COLO829 (cell line): ENCODE measurements at regions not wholly inside any gene's neighbourhood (a gene's known extent, or its start where the extent isn't known, plus 50 kb on each side); places are given as distances from the start of the nearest gene placed in this dataset.

Experiments
- DNase-seq: peaks from one replicate; pipeline ENCODE4 v3.0.0; 2012; ENCODE audit warnings: low spot score

DNA sequence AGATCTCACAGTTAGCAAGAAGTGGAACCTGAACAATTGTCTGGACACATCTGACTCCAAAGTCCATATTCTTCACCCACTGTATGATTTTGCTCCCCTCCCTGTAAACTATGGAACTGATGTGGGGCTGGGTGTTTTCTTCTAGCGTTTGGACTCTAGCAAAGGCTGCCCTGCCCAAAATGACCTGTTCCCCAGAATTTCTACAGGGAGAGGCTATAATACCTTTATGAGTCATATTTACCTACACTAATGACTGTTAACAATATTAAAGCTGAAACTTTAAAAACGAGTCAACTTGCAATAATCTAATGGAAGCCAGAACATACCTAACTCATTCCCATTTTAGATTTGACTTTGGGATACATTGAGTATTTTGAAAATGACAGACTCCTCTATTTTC lies 531.2 kb upstream of the CFAP20DC start:
- DNase-seq, result no peak

DNA sequence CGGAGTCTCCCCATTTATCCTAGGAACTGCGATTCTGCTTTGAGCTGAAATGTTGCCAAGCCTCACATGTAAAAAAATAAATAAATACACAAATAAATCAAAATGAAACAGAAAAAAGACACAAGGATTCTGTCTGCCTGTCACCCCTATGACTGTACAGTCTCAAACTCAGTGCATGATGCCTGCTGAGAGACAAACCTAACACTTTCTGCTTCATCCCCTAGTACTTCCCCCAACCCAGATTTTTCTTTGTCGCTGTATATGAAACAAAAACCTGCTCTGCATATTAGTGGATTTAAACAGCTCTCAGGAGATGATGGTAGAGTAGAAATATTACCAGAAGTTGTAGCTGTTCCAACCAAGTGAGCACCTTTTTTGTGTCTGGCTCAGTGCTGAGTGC lies 530.7 kb upstream of the CFAP20DC start:
- no peak for DNase-seq

DNA sequence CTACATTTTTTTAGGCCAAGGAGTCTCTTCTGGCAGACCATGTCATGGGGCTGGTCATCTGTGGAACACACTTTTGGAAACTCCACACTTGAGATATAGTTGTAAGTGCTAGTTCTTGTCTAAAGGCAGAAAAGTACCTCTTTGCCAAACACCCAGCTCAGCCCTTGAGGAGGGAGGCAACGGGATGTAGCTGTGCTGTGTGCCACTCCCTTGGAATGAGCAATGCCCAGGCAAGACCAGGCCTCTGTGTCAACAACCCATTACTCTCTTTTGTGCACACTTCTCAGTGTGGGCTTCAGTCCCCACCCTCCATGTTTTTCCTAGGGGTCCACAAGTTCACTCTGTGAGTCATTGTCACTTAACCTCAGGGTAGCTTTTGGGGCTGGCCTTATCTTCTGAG lies 528.3 kb upstream of the CFAP20DC start:
- DNase-seq, result no peak

DNA sequence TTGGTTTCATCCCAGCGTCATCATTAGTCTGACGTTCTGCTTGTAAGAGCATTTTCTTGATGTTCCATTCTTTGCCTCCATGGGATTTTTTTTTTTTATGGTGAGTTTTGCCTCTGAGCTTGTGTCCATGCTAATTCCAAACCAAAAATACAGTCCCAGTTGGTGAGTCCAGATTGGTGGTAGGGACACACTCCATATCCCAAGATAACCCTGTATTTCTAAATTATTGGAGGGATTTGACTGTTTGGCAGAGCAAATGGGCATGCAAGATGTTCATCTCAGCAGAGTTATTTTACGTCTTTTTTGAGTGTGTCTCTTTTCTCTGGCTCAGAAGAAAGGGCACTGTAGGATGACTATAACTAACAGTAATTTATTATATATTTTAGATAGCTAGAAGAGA lies 526.8 kb upstream of the CFAP20DC start:
- DNase-seq, result no peak

DNA sequence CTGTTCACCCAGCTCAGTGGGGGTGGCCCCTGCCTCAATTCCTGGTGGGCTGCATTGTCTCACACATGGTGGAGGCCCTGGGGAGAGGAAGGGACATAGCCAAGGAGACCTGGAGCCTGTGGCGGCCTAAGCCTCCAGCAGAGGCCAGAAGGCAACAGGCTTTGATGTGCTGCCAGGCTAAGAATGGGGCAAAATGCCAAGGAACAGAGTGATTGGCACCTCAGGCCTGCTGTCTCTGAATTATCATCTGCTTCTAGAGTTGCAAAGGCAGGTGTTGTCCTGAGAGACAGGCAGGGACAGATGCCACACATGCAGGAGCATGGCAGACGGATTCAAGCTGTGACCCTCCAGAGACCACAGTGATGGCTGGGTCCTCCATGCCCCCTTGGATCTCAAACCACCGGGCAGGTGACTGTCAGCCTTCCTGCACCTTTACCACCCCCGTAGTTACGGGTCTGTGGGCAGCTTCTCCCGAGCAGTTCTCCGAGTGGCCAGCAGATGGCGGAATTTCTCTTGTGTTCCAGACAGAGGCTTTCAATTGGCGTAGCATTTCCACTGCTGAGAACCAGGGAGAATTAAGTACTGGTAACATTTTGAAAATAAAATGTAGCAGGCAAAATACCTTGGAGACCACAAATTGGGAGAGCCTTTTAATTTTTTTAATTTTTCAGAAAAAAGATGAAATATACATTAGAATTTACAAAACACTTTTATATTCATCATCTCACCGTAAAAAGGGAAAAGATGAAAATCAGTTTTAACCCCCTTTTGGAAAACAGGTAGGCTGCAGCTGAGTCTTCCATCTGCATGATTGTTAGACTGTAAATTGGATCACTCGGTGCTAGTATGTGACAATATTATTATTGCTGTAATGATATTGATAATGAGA lies 525.5 kb upstream of the CFAP20DC start:
- DNase-seq, result peak; percentile 79

DNA sequence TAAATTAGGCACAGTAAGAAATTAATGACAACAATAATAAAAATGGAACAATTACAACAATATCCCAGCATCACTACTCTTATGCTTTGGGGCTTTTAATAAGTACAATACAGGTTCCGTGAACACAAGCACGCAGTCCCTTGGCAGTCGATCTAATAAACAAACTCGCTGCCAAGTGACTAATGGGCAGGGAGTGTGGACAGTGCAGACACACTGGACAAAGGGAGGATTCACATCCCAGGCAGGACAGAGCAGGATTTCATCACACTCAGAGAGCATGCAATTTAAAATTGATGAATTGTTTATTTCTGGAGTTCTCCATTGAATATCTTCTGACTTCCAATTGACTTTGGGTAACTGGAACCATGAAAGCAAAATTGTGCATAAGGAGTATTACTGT lies 524.1 kb upstream of the CFAP20DC start:
- peak; percentile 93 for DNase-seq

DNA sequence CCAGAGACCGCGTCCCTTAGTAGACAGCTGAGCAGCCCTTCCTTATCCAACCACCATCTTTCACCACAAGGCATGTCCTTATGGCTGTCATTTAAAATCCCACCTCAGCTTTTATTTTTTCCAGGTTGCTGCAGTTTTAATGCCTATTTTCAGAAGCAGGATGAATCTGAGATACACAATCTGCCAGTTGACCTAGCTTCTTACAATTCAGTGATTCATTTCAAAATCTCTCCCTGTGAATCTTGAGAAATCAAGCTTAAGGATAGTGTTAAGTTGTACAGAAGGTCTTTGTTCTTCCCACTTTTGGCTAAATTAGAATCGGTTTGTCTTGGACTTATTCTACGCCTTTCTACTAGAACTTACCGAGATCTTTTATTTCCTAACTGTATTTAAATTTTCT lies 522.3 kb upstream of the CFAP20DC start:
- peak; percentile 62 for DNase-seq

DNA sequence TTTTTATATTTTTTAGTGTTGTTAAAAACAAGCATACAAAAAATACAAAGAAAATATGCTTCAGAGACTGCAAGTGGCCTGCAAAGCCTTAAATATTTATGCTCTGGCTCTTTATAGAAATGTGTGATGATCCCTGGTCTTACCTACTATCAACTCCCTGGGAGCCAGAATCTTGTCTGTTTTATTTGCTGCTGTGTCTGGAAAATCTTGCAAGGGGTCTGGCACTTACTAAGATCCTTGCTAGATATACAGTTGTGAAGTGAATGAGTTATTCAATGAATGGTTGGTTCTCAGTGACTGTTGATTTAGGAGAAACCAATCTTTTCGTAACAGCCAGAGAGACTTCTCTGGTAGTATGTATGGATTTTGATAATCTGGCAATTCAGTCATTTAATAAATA lies 521.0 kb upstream of the CFAP20DC start:
- no peak for DNase-seq

DNA sequence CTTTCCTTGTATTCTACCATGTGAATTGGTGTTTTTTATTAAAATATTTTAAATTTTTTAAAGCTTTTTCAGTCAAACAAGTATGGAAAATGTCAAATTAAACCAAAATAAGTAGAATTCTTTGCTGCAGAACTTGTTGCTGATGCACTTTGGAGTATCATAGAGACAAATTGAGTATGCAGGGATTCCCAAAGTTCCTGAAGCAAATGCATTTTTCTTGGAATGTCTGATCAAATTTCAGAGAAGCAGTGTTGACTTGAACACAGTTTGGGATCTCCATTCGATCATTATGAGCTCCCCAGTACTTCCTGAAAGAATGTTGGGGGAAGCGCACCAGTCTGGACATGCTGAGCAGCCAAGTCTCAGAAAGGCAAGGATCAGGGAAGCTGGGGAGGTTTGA lies 517.8 kb upstream of the CFAP20DC start:
- no peak for DNase-seq

DNA sequence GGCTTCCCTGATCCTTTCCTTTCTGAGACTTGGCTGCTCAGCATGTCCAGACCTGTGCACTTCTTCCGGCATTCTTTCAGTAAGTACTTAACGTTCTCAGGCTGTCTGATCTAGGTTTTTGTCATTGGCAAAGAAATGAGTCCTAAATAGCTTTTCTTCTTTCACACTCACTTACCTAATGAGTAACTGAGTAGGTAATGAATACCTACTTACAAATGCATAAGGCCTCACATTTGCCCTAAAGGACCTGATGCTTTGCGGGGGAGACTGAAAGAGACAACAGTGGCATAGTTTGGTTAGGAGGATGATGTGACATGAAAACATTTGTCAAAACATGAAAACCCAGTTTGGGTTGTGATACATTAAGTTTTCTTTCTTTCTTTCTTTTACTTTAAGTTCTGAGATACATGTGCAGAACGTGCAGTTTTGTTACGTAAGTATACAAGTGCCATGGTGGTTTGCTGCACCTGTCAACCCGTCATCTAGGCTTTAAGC lies 516.7 kb upstream of the CFAP20DC start:
- no peak for DNase-seq

DNA sequence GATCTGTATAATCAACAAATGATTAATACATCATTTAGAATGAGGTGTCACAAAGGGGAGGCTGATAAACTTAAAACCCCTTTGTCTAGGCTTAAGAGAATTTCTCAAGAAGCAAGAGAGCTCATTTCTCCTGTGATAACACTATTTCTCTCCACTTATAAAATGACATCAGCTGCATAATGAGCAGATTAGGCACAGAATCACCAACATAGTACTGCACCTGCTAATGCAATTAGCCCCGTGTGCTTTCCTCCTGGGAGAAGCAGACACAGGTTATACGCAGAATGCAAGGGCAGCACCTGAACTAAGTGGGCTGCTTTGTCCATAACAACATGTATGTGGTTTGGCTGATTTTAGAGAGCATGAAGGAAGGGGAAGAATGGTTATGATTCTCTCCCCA lies 515.3 kb upstream of the CFAP20DC start:
- no peak for DNase-seq

DNA sequence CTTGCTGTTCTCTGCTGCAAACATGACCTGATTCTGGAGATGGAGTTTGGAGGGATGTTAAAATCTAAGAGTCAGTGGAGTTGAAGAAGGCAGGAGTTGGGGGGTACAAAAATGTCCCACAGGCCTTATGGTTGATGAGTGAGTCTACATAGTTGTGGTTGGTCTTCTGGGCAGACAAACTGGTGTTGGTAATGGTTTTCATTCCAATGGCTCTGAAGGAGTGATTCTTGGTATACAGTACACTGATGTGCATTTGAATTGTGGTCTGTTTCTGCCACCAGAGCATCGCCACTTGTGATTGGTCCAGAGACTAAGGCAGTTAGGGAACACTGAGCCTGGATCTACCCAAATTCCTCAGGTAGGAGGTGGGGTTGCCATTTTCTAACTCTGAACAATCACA lies 514.1 kb upstream of the CFAP20DC start:
- DNase-seq, result no peak

DNA sequence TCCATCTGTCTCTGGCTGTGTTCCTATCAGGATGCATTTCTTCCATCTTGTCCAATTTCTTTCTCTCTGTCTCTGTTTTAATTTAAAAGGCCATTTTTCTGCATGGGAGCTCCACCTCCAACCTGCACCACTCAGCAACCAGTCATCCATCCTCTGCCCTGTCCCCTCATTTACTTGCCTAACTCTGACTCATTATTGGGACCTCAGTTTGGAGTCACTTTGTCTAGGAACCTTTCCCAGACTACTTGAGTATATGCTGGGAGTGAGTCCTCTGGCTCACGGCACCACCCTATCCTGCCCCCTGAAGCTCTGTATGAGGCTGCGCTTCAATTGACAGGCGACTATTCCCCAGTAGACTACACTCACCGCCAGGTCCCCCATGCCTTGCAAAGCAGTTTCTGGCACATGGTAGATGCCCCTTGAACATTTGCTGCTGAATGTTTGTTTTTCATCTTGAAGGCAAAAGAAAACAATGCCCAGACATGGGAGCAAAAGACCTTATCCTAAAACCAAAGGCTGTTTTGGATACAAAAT lies 513.3 kb upstream of the CFAP20DC start:
- DNase-seq, result no peak

DNA sequence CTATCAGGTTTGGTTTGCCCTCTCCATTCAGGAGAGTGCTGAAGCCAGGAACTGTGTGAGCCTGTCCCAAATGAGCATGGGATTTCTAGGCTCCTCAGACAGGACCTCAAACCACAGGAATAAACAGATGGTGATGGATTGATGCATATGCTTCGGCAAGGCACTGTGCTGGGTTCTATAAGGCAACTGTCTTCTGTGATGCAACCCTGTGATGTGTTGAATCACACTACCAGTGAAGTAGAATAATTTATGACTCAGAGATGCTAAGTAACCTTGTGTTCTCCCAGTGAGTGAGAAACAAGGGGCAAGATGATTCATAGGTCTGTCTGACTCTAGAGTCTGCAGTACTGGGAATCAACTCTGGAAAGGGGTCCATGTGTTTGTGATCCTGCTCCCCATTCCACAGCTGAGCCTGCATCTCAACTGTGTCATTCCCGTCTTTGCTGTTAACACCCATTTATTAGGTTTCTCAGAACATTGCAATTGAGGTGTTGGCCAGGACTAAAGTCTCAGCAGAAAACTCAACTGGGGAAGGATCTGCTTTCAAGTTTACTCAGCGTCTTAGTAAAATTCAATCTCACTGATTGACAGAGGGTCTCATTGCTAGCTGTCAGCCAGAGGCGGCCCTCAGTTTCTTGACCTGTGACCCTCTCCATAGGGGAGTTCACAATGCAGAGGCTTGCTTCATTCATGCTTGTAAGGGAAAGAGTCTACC lies 510.1 kb upstream of the CFAP20DC start:
- DNase-seq, result peak; percentile 97

DNA sequence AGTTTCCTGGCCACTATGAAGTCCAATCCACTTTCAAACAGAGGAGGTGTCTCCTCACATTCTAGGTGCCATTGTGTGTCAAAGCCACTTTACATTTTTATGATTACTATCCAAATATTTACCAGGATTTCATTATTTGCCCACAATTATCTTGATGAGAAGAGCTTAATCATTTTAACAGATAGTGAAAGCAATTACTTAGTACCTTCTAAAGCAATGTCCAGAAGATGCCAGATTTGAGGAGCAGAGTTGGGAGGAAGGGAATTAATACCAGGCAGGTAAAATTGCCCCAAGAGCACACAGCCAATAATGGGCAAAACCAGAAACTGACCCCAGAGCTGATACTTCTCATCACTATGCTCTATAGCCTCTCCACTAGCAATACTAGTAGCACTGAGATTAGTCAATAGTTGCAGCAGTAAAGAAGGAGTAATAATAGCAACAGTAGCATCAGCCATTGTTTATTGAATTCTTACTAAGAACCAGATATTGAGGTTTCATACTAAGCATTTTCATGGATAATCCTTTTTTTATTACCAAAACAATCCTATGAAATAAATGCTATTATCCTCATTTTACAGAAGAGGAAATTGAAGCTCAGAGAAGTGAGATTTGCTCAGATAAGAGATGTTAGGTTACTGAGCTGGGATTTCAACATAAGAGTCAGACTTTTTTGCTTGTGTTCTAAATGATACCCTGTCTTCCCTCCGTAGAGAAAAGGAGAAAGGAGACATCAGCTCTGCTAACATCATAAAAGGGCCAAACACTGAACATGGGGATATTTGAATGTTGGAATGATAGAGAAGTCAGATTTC lies 509.3 kb upstream of the CFAP20DC start:
- DNase-seq, result no peak

DNA sequence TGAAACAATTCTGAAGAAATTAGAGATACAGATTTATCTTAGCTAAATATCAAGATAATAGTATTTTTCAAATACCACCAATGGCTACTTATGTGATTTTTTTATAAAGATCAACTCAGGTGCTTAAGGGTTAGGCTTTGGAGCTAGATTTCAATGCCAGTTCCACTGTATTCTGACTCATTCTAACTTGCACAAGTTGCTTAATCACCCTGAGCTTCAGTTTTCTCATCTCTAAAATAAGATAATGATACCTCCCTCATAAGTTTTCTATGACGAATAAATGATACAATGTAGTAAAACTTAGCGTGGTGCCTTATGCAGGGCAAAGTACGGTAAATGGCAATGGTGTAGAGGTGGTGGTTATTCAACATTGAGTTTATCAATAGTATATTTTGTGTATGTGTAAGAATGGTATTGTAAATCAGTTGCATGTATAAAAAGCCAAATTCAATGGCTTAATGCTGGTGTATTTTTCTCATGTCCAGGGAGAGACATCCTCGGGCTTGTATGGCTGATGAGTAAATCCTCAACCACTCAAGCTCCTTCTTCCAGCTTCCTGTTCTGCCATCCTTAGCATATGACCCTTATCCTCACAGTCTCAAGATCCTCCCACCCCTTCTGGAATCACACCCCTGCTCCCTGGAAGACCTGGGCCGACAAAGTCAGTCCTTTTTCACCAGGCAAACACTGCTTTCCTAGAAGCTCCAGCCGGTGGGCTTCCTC lies 505.9 kb upstream of the CFAP20DC start:
- DNase-seq, result no peak

DNA sequence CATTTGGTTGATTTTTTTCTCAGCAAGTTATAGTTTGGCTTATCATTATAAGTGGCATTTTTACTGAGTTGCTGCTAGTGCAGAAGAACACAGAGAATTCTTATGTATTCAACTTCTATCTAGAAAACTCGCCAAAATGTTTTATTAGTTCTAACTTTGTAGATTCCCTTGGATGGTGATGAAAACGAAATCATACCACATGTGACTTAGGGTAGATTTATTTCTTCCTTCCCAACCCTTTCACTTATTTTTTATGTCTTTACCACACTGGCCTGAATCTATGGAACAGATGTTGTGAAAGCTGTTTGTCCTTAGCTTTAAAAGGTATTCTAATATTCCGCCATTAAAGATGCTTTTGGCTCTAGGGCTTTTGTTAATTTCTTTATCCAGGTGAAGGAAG lies 503.3 kb upstream of the CFAP20DC start:
- no peak for DNase-seq

DNA sequence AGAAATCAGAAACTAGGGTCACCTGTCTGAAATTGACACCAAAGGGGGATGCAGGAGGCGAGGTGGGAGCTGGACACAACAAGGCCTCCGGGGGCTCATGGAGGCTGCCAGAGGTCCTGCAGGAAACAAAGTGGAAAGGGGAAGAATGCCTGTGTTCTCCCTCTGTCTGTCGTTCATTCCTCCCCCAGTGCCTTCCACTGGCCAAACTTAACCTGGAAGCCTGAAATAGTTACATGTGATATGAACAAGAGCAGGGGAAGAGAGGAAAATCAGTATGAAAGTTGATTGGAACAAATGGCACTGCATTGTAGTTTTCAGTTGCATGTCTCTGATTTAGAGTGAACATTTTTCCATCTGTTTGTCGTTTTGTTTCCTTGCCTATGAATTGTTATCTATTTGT lies 502.0 kb upstream of the CFAP20DC start:
- DNase-seq, result no peak

DNA sequence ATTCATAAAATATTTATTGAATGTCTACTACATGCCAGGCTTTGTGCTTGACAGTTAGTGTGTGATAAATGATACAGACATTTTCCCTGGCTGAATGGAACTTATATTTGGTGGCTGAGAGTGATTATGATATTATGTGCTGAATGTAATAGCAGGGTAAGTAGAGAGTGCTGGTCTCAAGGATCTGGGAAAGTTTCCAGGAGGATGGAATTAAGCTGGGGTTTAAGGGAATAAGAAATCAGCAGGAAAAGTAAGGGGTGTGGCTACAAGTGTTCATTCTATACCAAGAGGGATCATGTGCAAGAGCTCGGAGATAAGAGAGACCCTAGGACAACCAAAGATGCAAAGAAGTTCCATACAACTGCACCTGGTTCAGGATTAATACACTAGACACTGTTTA lies 500.1 kb upstream of the CFAP20DC start:
- no peak for DNase-seq

DNA sequence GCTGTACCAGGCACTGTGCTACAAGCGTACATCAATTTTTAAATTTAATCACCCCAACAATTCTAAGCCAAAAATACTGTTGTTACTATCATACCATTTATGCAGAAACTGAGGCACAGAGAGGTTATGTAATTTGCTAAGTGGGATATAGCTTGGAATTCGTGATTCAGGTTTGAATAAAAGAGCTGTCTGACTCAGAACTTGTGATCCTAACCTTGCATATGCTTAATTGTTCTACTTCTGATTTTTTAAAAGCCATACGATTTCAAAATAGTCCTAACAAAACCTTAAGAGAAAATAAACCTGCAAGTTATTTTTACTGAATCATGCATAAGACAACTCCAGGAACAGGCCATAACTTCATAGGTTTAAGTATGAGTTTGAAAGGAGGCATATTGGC lies 498.0 kb upstream of the CFAP20DC start:
- no peak for DNase-seq

DNA sequence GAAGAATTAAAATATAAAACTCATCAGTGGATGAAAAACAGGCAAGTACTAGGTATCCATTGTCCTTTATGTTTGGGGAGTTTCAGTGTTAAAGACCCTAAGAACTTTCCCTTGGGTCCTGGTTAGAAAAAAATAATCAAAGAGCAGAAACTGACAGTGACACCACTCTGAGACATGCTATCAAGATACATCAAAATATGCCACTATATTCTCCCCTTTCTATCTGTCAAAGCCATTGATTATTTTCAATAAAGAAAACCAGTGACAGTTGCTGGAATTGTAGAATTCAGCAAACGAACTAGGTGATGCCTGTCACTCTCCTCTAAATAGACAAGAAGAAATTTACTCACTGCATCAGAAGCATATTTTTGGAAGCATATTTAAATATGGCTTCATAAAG lies 496.7 kb upstream of the CFAP20DC start:
- no peak for DNase-seq

DNA sequence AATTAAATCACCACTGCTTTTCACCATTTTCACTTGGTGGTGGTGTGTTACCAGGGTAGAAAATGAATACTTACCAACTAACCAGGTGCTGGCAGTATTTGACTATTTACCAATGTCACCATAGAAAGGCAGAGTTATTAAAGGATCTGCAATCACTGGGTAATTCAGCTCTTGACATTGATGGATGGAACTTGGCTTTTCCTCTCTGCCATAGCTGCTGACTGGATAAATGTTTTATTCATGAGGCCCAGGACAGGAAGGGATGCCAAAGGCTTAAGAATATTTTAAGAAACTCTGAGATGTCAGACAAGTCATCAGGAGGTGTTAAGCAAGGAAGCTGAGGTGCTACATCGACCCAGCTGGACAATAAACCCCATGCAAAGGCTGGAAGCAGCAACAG lies 495.5 kb upstream of the CFAP20DC start:
- peak; percentile 46 for DNase-seq
